ENCODE measurements at regions not wholly inside any gene's neighbourhood (a gene's known extent, or its start where the extent isn't known, plus 50 kb on each side); places are given as distances from the start of the nearest gene placed in this dataset.

DNA sequence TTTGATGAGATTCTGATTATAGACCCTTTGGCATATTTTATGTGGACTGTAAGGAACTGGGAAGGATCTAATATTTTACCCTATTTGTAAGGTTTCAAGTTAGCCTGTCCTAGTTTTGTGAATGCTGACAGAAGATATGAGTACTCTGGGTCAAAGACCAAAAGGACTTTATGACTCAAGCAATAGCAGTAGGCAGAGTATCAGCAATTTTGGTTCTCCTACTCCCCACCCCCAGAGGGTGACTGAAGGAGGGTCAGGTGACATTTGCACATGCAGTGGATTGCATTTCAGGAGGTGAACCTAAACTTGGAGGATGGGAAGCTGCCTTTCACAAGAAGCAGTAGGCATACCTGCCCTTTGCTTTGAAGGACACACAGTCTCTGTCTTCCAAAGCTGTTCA, 84.0 kb upstream of the KLF6 start:
- in situ Hi-C loops (cut with HindIII; ENCODE audit: low pct_unique_long_range_greater_than_20kb, low sequenced_read_pairs) = no loop called here
- no peak for DNase-seq (ENCODE audit: low read depth in 1 of 2, low spot score in 1 of 2)
- TF ChIP-seq JUND (IDR thresholded peaks at IDR 0.05; ENCODE audit: low read depth) = no peak

- in situ Hi-C loops (cut with HindIII; ENCODE audit: low pct_unique_long_range_greater_than_20kb, low sequenced_read_pairs) = no loop called here
- no peak for DNase-seq (ENCODE audit: low read depth in 1 of 2, low spot score in 1 of 2)
- no peak for TF ChIP-seq JUND (IDR thresholded peaks at IDR 0.05; ENCODE audit: low read depth)
Measured at GRCh38 chr10:3868271-3868664, 83.3 kb upstream of the KLF6 start.

DNA sequence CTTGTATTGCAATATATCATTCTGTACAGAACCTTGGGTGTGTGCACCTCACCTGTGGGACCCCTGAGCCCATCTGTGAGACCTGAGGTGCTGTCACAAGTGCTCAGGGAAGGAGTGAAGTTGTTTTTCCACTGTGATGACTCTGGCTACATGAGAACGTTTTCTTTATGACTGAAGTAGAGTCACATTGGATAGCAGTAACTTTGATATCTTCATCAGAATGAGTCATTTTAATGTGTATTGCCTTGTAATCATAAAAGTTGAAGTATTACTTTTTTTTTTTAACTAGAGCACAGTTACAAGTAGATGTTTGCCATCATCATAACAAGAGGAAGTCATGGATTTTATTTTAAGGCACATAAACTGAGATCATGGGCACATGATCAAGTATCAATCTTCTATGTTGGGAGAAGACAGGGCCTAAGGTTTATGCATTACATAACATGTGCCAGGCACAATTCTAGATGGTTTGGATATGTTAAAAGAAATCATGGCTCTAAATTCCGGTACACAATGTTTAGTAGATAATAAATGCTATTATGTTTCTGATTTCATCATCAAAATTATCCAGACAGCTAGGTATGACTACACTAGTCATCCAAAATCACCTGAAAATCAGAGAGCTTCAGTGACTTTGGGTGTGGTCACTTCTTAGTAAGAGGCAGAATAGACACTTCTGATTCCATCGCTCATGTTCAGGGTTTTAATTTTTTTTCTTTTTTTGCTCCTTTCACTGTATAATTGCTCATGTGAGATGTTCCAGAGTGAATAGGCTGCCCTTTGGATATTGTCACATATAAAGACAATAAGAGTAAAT, 82.7 kb upstream of the KLF6 start:
- DNase-seq (ENCODE audit: low read depth in 1 of 2, low spot score in 1 of 2) = no peak

DNA sequence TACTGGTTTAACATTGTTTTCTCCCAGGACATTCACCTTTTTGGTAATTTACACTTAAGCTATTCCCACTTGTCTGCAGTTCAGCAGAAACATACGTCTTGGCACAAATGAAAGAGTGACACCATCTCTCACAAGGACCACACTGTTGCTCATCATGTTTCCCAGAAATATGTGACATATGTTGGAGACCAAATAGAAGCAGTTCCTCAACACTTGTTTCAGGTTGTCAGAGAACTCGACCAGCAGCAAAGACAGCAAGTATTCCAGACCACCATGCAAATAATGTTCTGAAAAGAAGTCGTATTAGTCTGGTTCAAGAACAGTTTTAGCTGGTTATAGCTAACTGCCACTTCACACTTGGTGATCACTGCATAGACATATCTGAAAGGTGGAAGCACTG, 81.3 kb upstream of the KLF6 start:
- DNase-seq (ENCODE audit: low read depth in 1 of 2, low spot score in 1 of 2) = no peak
- in situ Hi-C loops (cut with HindIII; ENCODE audit: low pct_unique_long_range_greater_than_20kb, low sequenced_read_pairs) = no loop called here
- TF ChIP-seq JUND (IDR thresholded peaks at IDR 0.05; ENCODE audit: low read depth) = no peak

More for the DNA sequence above, 82.7 kb upstream of the KLF6 start:
- in situ Hi-C loops (cut with HindIII; ENCODE audit: low pct_unique_long_range_greater_than_20kb, low sequenced_read_pairs) = no loop called here
- TF ChIP-seq JUND (IDR thresholded peaks at IDR 0.05; ENCODE audit: low read depth) = no peak

- in situ Hi-C loops (cut with HindIII; ENCODE audit: low pct_unique_long_range_greater_than_20kb, low sequenced_read_pairs) = no loop called here
- TF ChIP-seq JUND (IDR thresholded peaks at IDR 0.05; ENCODE audit: low read depth) = no peak
- DNase-seq (ENCODE audit: low read depth in 1 of 2, low spot score in 1 of 2) = no peak
Measured at GRCh38 chr10:3865565-3865964, 80.6 kb upstream of the KLF6 start.

DNA sequence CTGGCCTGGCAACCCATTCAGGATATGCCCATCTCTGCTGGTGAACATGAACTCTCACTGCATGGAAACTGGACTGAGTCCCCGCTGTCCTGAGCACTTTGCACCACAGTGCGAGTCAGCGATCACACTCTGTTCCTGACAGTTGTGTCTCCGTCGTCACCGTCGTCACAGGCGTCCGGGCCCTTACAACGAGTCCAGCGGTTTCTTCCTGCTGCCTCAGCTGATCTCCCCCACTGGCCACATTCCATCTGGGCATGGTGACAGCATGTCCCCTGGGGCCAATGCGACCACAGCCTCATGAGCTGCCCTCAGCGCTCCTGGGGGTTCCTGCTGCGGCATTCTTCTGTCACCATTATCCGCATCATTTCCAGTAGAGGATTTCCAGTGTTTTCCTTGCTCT, 76.8 kb upstream of the KLF6 start:
- in situ Hi-C loops (cut with HindIII; ENCODE audit: low pct_unique_long_range_greater_than_20kb, low sequenced_read_pairs) = no loop called here
- TF ChIP-seq JUND (IDR thresholded peaks at IDR 0.05; ENCODE audit: low read depth) = no peak
- DNase-seq (ENCODE audit: low read depth in 1 of 2, low spot score in 1 of 2) = no peak

- DNase-seq (ENCODE audit: low read depth in 1 of 2, low spot score in 1 of 2) = no peak
- TF ChIP-seq JUND (IDR thresholded peaks at IDR 0.05; ENCODE audit: low read depth) = no peak
- in situ Hi-C loops (cut with HindIII; ENCODE audit: low pct_unique_long_range_greater_than_20kb, low sequenced_read_pairs) = no loop called here
Measured at GRCh38 chr10:3858051-3858845, 73.2 kb upstream of the KLF6 start.

- no peak for DNase-seq (ENCODE audit: low read depth in 1 of 2, low spot score in 1 of 2)
- no peak for TF ChIP-seq JUND (IDR thresholded peaks at IDR 0.05; ENCODE audit: low read depth)
- in situ Hi-C loops (cut with HindIII; ENCODE audit: low pct_unique_long_range_greater_than_20kb, low sequenced_read_pairs) = no loop called here
Measured at GRCh38 chr10:3857318-3857717, 72.3 kb upstream of the KLF6 start.

- in situ Hi-C loops (cut with HindIII; ENCODE audit: low pct_unique_long_range_greater_than_20kb, low sequenced_read_pairs) = no loop called here
- DNase-seq (ENCODE audit: low read depth in 1 of 2, low spot score in 1 of 2) = no peak
- TF ChIP-seq JUND (IDR thresholded peaks at IDR 0.05; ENCODE audit: low read depth) = no peak
Measured at GRCh38 chr10:3856593-3856992, 71.6 kb upstream of the KLF6 start.

- in situ Hi-C loops (cut with HindIII; ENCODE audit: low pct_unique_long_range_greater_than_20kb, low sequenced_read_pairs) = no loop called here
- no peak for TF ChIP-seq JUND (IDR thresholded peaks at IDR 0.05; ENCODE audit: low read depth)
- peak; percentile 67 to 84 for DNase-seq (ENCODE audit: low read depth in 1 of 2, low spot score in 1 of 2)
Measured at GRCh38 chr10:3853547-3854303, 68.7 kb upstream of the KLF6 start.

DNA sequence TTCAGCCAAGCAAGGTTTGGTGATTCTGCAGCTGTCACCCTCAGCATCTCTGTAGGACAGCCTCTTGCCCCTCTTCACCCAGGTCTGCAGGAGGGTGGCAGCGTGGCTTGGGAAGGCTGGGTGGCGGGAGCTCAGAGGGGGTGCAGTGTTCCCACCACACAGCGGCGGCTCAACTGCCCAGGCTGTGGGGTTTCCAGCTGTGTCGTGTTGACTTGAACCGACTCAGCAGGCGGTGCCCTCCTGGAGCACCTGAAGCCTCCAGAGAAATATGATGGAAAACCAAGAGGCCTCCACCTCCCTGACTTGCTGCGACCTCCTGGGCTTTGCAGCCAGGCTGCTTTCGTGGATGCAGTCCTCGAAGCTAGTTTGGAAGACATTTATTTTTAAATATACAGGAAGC, 68.0 kb upstream of the KLF6 start:
- no peak for TF ChIP-seq JUND (IDR thresholded peaks at IDR 0.05; ENCODE audit: low read depth)
- in situ Hi-C loops (cut with HindIII; ENCODE audit: low pct_unique_long_range_greater_than_20kb, low sequenced_read_pairs) = no loop called here

DNA sequence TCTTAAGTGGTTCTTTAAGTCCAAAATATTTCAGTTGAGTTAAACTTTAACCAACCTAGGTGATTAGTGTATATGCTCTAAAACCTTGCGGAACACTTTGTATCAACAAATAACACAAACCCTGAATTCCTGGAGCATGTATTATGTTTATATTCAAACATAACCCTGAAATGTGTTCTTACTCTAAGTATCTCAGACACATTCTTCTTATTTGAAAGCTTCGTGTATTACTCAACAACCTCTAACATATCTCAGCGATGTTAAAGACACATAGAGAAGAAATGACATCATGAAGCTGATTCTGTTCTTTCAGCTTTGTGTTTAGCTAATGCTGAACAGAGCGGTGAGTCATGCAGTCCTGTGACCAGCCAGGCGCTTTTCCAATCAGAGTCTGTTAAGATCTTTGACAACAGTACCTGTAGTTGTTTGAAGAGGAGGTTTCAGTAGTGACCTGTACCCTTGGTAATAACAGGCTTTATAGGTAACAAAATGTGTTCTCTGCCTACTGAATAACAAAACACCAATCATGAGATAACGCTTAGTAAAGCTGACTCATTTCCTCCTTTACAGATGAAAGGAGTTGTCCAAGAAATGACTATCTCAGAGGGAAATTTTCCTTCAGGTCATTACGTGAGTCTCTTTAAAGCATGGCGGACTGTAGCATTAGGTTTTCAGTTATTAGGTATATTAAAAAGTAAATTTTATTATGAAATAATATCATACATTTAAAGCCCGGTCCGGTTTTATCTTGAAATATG, 67.3 kb upstream of the KLF6 start:
- in situ Hi-C loops (cut with HindIII; ENCODE audit: low pct_unique_long_range_greater_than_20kb, low sequenced_read_pairs) = no loop called here
- DNase-seq (ENCODE audit: low read depth in 1 of 2, low spot score in 1 of 2) = peak; percentile 67 to 81
- TF ChIP-seq JUND (IDR thresholded peaks at IDR 0.05; ENCODE audit: low read depth) = peak; percentile 93

More for the DNA sequence above, 68.0 kb upstream of the KLF6 start:
- no peak for DNase-seq (ENCODE audit: low read depth in 1 of 2, low spot score in 1 of 2)

Data from T47D (cell line).